ENCODE measurements at regions not wholly inside any gene's neighbourhood (a gene's known extent, or its start where the extent isn't known, plus 50 kb on each side); places are given as distances from the start of the nearest gene placed in this dataset.
"Not testable (repeated sequence)": the region's sequence is repeated elsewhere in the genome, so short reads cannot be mapped to it uniquely, and the experiment has no call there.

DNA sequence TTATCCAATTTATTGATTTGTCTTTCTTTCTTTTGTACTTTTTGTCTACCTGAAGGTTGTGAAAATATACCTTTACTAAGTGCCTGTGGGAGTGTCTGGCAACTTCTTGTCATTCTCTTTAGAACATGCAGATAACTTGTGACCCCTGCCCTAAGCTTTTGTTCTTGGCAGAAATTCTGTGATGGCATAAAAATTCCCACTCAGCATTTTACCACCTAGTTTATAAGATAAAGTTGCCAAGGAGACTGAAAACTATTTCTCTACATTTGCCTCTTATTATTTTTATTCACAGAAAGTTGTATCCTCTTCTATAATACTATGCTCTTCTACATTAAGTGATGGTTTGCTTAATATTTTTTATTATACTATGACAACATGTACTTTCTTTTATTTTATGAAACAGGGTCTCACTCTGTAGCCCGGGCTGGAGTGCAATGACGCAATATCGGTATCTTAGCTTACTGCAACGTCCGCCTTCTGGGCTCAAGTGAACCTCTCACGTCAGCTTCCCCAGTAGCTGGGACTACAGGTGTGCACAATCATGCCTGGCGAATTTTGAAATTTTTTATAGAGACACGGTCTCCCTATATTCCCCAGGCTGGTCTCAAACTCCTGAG, 683.5 kb downstream of the ANKRD7 start:
- TF ChIP-seq EZH2phosphoT487 (conservative IDR thresholded peaks at IDR 0.05; ENCODE audit: low read length): no peak
- TF ChIP-seq, protein P1, sequence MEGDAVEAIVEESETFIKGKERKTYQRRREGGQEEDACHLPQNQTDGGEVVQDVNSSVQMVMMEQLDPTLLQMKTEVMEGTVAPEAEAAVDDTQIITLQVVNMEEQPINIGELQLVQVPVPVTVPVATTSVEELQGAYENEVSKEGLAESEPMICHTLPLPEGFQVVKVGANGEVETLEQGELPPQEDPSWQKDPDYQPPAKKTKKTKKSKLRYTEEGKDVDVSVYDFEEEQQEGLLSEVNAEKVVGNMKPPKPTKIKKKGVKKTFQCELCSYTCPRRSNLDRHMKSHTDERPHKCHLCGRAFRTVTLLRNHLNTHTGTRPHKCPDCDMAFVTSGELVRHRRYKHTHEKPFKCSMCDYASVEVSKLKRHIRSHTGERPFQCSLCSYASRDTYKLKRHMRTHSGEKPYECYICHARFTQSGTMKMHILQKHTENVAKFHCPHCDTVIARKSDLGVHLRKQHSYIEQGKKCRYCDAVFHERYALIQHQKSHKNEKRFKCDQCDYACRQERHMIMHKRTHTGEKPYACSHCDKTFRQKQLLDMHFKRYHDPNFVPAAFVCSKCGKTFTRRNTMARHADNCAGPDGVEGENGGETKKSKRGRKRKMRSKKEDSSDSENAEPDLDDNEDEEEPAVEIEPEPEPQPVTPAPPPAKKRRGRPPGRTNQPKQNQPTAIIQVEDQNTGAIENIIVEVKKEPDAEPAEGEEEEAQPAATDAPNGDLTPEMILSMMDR (IDR thresholded peaks at IDR 0.05; ENCODE audit: insufficient read depth, low read length, poor library complexity, severe bottlenecking): no peak

DNA sequence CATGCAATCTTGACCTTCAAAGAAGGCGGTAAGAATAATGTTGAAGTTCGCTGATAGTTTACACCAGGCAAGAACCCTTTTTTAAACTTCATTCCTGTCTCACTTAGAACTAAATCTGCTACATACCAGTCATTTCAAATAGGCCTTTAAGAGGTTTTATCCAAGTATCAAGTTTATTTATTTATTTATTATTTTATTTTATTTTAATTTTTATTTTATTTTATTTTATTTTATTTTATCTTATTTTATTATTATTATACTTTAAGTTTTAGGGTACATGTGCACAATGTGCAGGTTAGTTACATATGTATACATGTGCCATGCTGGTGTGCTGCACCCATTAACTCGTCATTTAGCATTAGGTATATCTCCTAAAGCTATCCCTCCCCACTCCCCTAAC, 691.6 kb downstream of the ANKRD7 start:
- H3K36me3 ChIP-seq (ENCODE audit: low read length); H3K27me3 ChIP-seq (ENCODE audit: low read length): not testable (repeated sequence)

More for the DNA sequence above, 683.5 kb downstream of the ANKRD7 start:
- Histone ChIP-seq H2AFZ (ENCODE audit: low read depth, low read length, severe bottlenecking) (no peak overlapping the region), H3K27me3 (ENCODE audit: low read length) (no peaks in the 10 kb centered on the region), H3K9me2 (replicated peaks; ENCODE audit: insufficient read depth, low read length) (no peaks in the 10 kb centered on the region), H3K4me3 (ENCODE audit: insufficient read depth, low read length, poor library complexity, severe bottlenecking) (no peak overlapping the region), H3K79me2 (ENCODE audit: insufficient read depth, low read length) (no peaks in the 10 kb centered on the region), H3K9ac (ENCODE audit: low read length) (no peak overlapping the region), H3K36me3 (ENCODE audit: low read length) (no peaks in the 10 kb centered on the region), H3F3A (ENCODE audit: insufficient read depth) (no peaks in the 10 kb centered on the region), H4K20me1 (ENCODE audit: low read depth, low read length) (no peaks in the 10 kb centered on the region), H3K4me2 (ENCODE audit: low read depth, low read length, poor library complexity, severe bottlenecking) (no peak overlapping the region), H3K9me3 (ENCODE audit: insufficient read depth, low read length) (no peaks in the 10 kb centered on the region), H3K27ac (ENCODE audit: low read depth, low read length) (no peak overlapping the region)

DNA sequence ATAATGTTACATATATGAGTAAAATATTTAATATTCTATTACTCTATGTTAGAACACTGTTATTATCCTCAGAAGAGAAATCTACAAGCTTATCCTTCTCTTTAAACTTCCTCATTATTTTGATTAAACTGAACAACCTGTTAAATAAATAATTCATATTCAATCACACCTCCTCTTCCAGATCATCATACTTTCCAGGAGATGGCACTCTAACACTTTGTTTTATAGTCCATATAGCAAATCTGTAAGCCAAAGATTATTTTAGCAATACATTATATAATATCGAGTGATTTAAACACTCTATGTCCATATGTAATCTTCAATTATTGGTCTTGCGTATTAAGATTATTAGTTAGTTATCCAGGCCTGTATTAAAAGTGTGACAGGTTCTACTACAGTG, 694.1 kb downstream of the ANKRD7 start:
- H3K36me3 ChIP-seq (ENCODE audit: low read length): no peaks in the 10 kb centered on the region

More for the DNA sequence above, 691.6 kb downstream of the ANKRD7 start:
- H3K9ac ChIP-seq (ENCODE audit: low read length); H3K4me3 ChIP-seq (ENCODE audit: insufficient read depth, low read length, poor library complexity, severe bottlenecking); H2AFZ ChIP-seq (ENCODE audit: low read depth, low read length, severe bottlenecking); H4K20me1 ChIP-seq (ENCODE audit: low read depth, low read length); H3K9me3 ChIP-seq (ENCODE audit: insufficient read depth, low read length); H3K79me2 ChIP-seq (ENCODE audit: insufficient read depth, low read length); H3K27ac ChIP-seq (ENCODE audit: low read depth, low read length); H3F3A ChIP-seq (ENCODE audit: insufficient read depth); H3K4me2 ChIP-seq (ENCODE audit: low read depth, low read length, poor library complexity, severe bottlenecking); H3K9me2 ChIP-seq (replicated peaks; ENCODE audit: insufficient read depth, low read length): not testable (repeated sequence)

DNA sequence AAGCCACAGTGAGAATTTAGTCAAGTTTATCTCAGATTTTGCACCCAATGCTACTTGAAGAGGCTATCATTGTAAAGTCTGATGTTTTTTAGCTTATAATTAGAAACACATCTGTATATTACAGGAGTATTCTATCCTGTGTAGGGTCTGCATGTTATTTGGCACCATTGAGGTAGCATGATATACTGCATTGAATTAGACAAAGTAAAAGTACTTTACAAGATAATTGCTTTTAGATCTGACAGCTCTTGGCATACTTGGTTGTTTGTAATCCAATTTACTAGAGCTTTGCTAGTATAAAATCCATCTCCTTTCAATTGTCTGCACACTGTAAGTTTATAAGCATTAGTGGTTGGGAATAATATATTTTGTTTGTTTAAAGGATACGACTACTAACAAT, 714.3 kb downstream of the ANKRD7 start:
- Histone ChIP-seq H3K9me3 (ENCODE audit: insufficient read depth, low read length) (no peaks in the 10 kb centered on the region), H3K79me2 (ENCODE audit: insufficient read depth, low read length) (no peaks in the 10 kb centered on the region), H3K4me2 (ENCODE audit: low read depth, low read length, poor library complexity, severe bottlenecking) (no peak overlapping the region), H3K4me3 (ENCODE audit: insufficient read depth, low read length, poor library complexity, severe bottlenecking) (no peak overlapping the region), H2AFZ (ENCODE audit: low read depth, low read length, severe bottlenecking) (no peak overlapping the region), H3K36me3 (ENCODE audit: low read length) (no peaks in the 10 kb centered on the region), H3K9ac (ENCODE audit: low read length) (no peak overlapping the region), H3K27me3 (ENCODE audit: low read length) (no peaks in the 10 kb centered on the region), H3F3A (ENCODE audit: insufficient read depth) (no peaks in the 10 kb centered on the region), H3K9me2 (replicated peaks; ENCODE audit: insufficient read depth, low read length) (no peaks in the 10 kb centered on the region), H3K27ac (ENCODE audit: low read depth, low read length) (no peak overlapping the region), H4K20me1 (ENCODE audit: low read depth, low read length) (no peaks in the 10 kb centered on the region)
- TF ChIP-seq, protein P1 (IDR thresholded peaks at IDR 0.05; ENCODE audit: insufficient read depth, low read length, poor library complexity, severe bottlenecking): no peak
- no peak for TF ChIP-seq EZH2phosphoT487 (conservative IDR thresholded peaks at IDR 0.05; ENCODE audit: low read length)

More for the DNA sequence above, 694.1 kb downstream of the ANKRD7 start:
- TF ChIP-seq, protein P1 (IDR thresholded peaks at IDR 0.05; ENCODE audit: insufficient read depth, low read length, poor library complexity, severe bottlenecking): no peak
- TF ChIP-seq EZH2phosphoT487 (conservative IDR thresholded peaks at IDR 0.05; ENCODE audit: low read length): no peak
- Histone ChIP-seq H3K9me2 (replicated peaks; ENCODE audit: insufficient read depth, low read length) (no peaks in the 10 kb centered on the region), H3K9me3 (ENCODE audit: insufficient read depth, low read length) (no peaks in the 10 kb centered on the region), H2AFZ (ENCODE audit: low read depth, low read length, severe bottlenecking) (no peak overlapping the region), H4K20me1 (ENCODE audit: low read depth, low read length) (0 out of 2 replicates have a peak, but pooled peaks cover 3% of the 10 kb centered on the region), H3K4me2 (ENCODE audit: low read depth, low read length, poor library complexity, severe bottlenecking) (no peak overlapping the region), H3K27me3 (ENCODE audit: low read length) (no peaks in the 10 kb centered on the region), H3K27ac (ENCODE audit: low read depth, low read length) (no peak overlapping the region), H3F3A (ENCODE audit: insufficient read depth) (no peaks in the 10 kb centered on the region), H3K4me3 (ENCODE audit: insufficient read depth, low read length, poor library complexity, severe bottlenecking) (no peak overlapping the region), H3K79me2 (ENCODE audit: insufficient read depth, low read length) (no peaks in the 10 kb centered on the region), H3K9ac (ENCODE audit: low read length) (no peak overlapping the region)
